NCI-H146 treated with DMSO at 0.1 percent for 48 hours (cell line): ENCODE measurements at regions not wholly inside any gene's neighbourhood (a gene's known extent, or its start where the extent isn't known, plus 50 kb on each side); places are given as distances from the start of the nearest gene placed in this dataset.
"Not testable (repeated sequence)": the region's sequence is repeated elsewhere in the genome, so short reads cannot be mapped to it uniquely, and the experiment has no call there.

Source experiments
- DNase-seq: peaks from one replicate; lab custom pipeline; 2025; ENCODE audit not compliant: unreplicated experiment; lab: John Stamatoyannopoulos, UW

GRCh38 chr4:114236171-114236769, 256.8 kb upstream of the ARSJ start:
- no peak for DNase-seq

DNA sequence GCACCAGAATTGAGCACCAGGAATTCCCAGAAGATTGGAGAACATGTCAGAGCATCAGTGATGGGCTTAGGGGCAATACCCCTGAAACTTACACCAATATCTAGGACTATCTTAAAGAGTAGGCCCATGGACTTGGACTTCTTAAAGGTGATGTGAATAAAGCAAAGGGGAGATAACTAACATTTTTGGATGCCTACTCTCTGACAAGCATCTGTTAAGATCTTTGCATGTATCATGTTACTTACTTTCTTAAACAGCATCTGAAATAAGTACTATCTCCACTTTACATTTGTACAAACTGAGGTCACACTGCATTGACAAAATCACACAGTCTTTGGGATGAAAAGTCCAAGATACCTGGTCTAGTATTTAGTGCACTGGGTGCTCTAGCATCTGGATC, 258.6 kb upstream of the ARSJ start:
- no peak for DNase-seq

DNA sequence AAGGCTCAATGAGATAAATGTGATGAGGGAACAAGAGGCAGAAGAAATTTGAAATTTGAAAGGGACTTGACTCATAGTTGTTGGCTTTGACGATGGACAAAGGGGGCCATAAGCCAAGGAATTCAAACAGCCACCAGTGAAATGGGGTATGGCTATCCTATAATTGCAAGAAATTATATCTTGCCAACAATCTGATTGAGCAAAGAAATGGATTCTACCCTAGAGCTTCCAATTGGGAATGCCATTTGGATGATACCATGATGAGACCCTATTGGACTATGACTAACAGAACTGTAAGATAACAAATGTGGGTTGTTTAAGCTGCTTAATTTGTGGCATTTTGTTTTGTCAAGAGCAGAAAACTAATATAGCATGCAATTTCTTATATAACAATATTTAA, 270.1 kb upstream of the ARSJ start:
- DNase-seq = no peak

DNA sequence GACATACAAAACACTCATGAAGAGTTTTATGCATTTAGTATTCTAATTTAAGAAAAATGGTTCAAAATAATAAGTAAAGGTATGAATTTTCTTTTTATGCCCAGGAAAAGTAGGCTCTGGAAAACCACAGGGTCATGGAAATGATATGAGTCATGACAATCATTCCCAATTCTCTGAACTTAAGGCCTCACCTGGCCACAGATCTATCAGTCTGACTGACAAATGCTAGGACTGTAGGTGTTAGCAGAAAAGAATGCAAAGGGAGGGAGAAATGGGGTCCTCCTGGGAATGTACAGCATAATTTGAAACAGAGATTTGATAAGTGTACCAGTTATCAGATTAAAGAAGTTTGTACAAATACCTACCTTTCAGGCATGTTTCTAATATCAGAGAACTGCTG, 270.5 kb upstream of the ARSJ start:
- no peak for DNase-seq

- no peak for DNase-seq
Measured at GRCh38 chr4:114250439-114250891, 271.0 kb upstream of the ARSJ start.

- no peak for DNase-seq
Measured at GRCh38 chr4:114251020-114251419, 271.6 kb upstream of the ARSJ start.

- no peak for DNase-seq
Measured at GRCh38 chr4:114252499-114252898, 273.1 kb upstream of the ARSJ start.

- no peak for DNase-seq
Measured at GRCh38 chr4:114257501-114257900, 278.1 kb upstream of the ARSJ start.

- not testable (repeated sequence) for DNase-seq
Measured at GRCh38 chr4:114262421-114262820, 283.0 kb upstream of the ARSJ start.

- DNase-seq = no peak
Measured at GRCh38 chr4:114263233-114263632, 283.8 kb upstream of the ARSJ start.

DNA sequence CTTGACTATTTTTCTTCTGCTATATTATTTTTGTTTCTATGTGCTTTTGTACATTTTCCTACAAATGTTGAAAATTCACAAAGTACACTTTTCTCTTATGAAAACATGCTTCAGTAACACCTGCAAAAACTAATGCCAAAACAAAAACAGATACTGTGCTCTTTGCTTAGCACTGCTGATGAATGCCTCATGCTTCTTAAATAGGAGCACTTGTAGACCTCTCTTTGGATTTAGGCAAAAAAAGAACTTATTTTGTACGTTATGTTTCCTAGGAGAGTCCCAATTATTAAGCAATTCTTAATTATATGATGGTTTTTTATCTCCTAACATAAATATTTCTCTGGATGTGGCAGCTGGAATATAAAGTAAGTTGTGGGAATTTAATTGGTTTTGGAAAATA, 285.0 kb upstream of the ARSJ start:
- DNase-seq = no peak

DNA sequence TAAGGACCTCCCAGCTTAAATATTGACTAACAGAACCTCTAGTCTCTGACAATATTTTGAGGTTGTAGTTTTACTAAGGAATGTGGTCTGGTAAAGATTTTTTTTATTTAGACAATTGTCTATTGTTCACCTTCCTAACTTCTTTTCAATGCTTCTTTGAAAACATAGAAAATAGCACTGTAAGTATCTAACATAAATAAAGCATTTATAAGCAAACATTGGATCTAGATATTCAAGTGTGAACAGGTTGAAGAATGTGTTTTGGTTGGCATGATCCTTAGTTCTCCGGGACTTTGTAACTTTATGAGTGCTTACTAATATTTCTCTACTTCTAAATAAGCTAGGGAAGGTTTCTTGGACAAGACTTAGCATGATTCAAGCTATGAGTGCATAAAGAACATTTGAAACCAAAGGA, 285.4 kb upstream of the ARSJ start:
- DNase-seq = no peak

DNA sequence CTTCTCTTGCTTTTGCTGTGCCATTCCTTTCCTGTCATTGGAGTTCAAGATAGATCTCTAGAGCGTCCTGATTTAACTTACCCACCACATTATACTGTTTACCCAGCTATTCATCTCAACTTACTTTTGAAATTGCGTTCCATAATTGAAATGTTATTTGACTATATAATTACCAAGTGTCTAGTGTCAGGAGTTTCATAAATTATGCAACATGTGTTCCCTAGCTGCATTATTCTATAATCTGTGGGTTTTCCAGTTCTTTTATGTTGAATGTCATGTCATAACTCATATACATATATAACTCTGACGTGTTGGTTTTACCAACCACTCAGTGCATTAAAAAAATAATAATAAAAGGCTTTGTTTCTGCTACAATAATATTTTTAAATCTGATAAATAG, 285.9 kb upstream of the ARSJ start:
- no peak for DNase-seq

GRCh38 chr4:114267976-114268375, 288.5 kb upstream of the ARSJ start:
- no peak for DNase-seq

- DNase-seq = no peak
Measured at GRCh38 chr4:114271031-114271430, 291.6 kb upstream of the ARSJ start.

GRCh38 chr4:114272226-114272625, 292.8 kb upstream of the ARSJ start:
- no peak for DNase-seq

- no peak for DNase-seq
Measured at GRCh38 chr4:114273238-114273637, 293.8 kb upstream of the ARSJ start.

- no peak for DNase-seq
Measured at GRCh38 chr4:114277690-114278089, 298.2 kb upstream of the ARSJ start.

- DNase-seq = no peak
Measured at GRCh38 chr4:114279066-114279465, 299.6 kb upstream of the ARSJ start.

GRCh38 chr4:114279711-114280110, 300.3 kb upstream of the ARSJ start:
- DNase-seq = no peak

GRCh38 chr4:114280645-114281044, 301.2 kb upstream of the ARSJ start:
- no peak for DNase-seq

GRCh38 chr4:114281164-114281960, 301.9 kb upstream of the ARSJ start:
- DNase-seq = no peak

DNA sequence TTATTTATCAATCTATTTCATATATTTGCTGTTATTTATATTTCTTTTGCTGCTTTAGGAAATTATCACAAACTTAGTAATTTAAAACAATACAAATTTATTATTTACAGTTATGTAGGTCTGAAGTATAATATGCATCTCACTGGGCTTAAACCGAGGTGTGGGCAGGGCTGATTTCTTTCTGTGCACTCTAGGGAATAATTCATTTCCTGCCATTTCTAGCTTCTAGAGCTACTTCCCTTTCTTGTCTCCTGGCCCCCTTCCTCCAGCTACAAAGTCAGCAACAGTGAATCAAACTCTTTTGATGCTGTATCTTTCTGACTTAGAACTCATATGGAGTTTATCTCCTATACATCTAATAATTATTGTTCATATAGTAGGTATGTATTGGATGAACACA, 303.5 kb upstream of the ARSJ start:
- DNase-seq = no peak
